H1 (cell line): ENCODE measurements at regions not wholly inside any gene's neighbourhood (a gene's known extent, or its start where the extent isn't known, plus 50 kb on each side); places are given as distances from the start of the nearest gene placed in this dataset.

Experiments used
- CTCF ChIA-PET: fragments of 300-600 bp; sonication (Branson Sonifier 250); formaldehyde crosslinking; loops from one replicate; lab custom pipeline; 2021; ENCODE audit not compliant: partially characterized antibody; lab: Charles Lee
- POLR2A ChIA-PET: fragments of 300-600 bp; sonication (Branson Sonifier 250); formaldehyde crosslinking; loops from one replicate; lab custom pipeline; 2021; ENCODE audit warnings: inconsistent platforms; ENCODE audit not compliant: partially characterized antibody; lab: Charles Lee
- DNase-seq, 2 experiments: peaks; one replicate each; pipeline versions ENCODE4 v3.0.0 to v3.0.0-alpha.2; 2010 to 2022; ENCODE audit warnings: low spot score in 2 of 2, low read depth in 1 of 2, mixed read lengths in 1 of 2
- FAIRE-seq: peaks from 2 replicates; lab custom pipeline; 2011; peaks lifted over from hg19 to GRCh38; lab: Jason Lieb, UNC
- H2AFZ ChIP-seq: 2 replicates; pipeline ENCODE4 v1.8.1; 2012; ENCODE audit warnings: low read length, inconsistent platforms
- H2AK5ac ChIP-seq: 2 replicates; pipeline ENCODE4 v1.6.1; 2013; ENCODE audit warnings: low read depth, low read length
- H2BK120ac ChIP-seq: replicated peaks from 2 replicates; pipeline ENCODE3; 2013; ENCODE audit warnings: low read depth, low read length, inconsistent platforms
- H2BK12ac ChIP-seq: 2 replicates; pipeline ENCODE4 v1.6.1; 2013; ENCODE audit warnings: low read depth, low read length
- H2BK15ac ChIP-seq: 2 replicates; pipeline ENCODE4 v1.6.1; 2013; ENCODE audit warnings: low read length
- H2BK20ac ChIP-seq: 2 replicates; pipeline ENCODE4 v1.6.1; 2013; ENCODE audit warnings: low read length
- H2BK5ac ChIP-seq: 2 replicates; pipeline ENCODE4 v1.6.1; 2013; ENCODE audit warnings: low read depth, low read length
- H3K14ac ChIP-seq: 2 replicates; pipeline ENCODE4 v1.6.1; 2013; ENCODE audit warnings: inconsistent platforms; ENCODE audit not compliant: insufficient read length
- H3K18ac ChIP-seq: 2 replicates; pipeline ENCODE4 v1.6.1; 2013; ENCODE audit warnings: low read length; ENCODE audit errors: extremely low read depth
- H3K23ac ChIP-seq: 2 replicates; pipeline ENCODE4 v1.6.1; 2013; ENCODE audit warnings: inconsistent platforms; ENCODE audit not compliant: insufficient read length
- H3K23me2 ChIP-seq: 2 replicates; pipeline ENCODE4 v1.6.1; 2013; ENCODE audit warnings: low read depth, low read length
- H3K27ac ChIP-seq: 2 replicates; pipeline ENCODE4 v1.6.1; 2011; ENCODE audit warnings: low read depth, low read length, inconsistent platforms
- H3K27me3 ChIP-seq, 4 experiments: replicated peaks in 1 of 4; 1 replicate in 1 of 4; 2 replicates in 3 of 4; pipeline versions ENCODE4 v1.6.1 to v1.8.1; 2011 to 2013; ENCODE audit warnings: low read length in 3 of 4, mild to moderate bottlenecking in 3 of 4, inconsistent platforms in 2 of 4, mixed read lengths in 2 of 4, moderate library complexity in 1 of 4; ENCODE audit not compliant: control insufficient read depth in 3 of 4, insufficient read depth in 3 of 4; ENCODE audit errors: extremely low read depth in 1 of 4
- H3K36me3 ChIP-seq, 4 experiments: 2 replicates each; pipeline versions ENCODE4 v1.6.1 to v1.8.1; 2011 to 2013; ENCODE audit warnings: mild to moderate bottlenecking in 4 of 4, low read length in 3 of 4, moderate library complexity in 2 of 4, control low read depth in 1 of 4, inconsistent platforms in 1 of 4; ENCODE audit not compliant: insufficient read depth in 4 of 4, control insufficient read depth in 2 of 4
- H3K4ac ChIP-seq: replicated peaks from 2 replicates; pipeline ENCODE3; 2013; ENCODE audit warnings: low read length, low read depth, mixed read lengths, inconsistent platforms; ENCODE audit not compliant: insufficient read length
- H3K4me1 ChIP-seq, 4 experiments: replicated peaks in 1 of 4; 1 replicate in 1 of 4; 2 replicates in 3 of 4; pipeline versions ENCODE4 v1.6.1 to v1.8.1; 2011 to 2013; ENCODE audit warnings: low read length in 3 of 4, inconsistent platforms in 2 of 4, mixed read lengths in 1 of 4; ENCODE audit not compliant: insufficient read depth in 4 of 4, control insufficient read depth in 3 of 4
- H3K4me2 ChIP-seq, 2 experiments: 2 replicates each; pipeline versions ENCODE4 v1.6.1 to v1.8.1; 2011 to 2013; ENCODE audit warnings: low read depth in 2 of 2, low read length in 2 of 2, control low read depth in 1 of 2, inconsistent platforms in 1 of 2, mild to moderate bottlenecking in 1 of 2; ENCODE audit not compliant: insufficient read depth in 1 of 2
- H3K4me3 ChIP-seq, 4 experiments: fragments of 200-600, 300-600 bp in 1 of 4; sonication (generic), shearing (Covaris generic), sonication (Bioruptor Twin) in 1 of 4; 2 replicates each; pipeline versions ENCODE4 v1.5.1 to v1.8.1; 2011 to 2016; ENCODE audit warnings: low read length in 4 of 4, low read depth in 3 of 4, control low read depth in 2 of 4, inconsistent platforms in 2 of 4, mild to moderate bottlenecking in 2 of 4, mixed read lengths in 1 of 4, moderate library complexity in 1 of 4; ENCODE audit not compliant: insufficient read depth in 2 of 4; ENCODE audit errors: extremely low read depth in 1 of 4
- H3K56ac ChIP-seq: replicated peaks from 2 replicates; pipeline ENCODE3; 2013; ENCODE audit warnings: low read depth, mild to moderate bottlenecking, mixed read lengths, low read length, inconsistent platforms; ENCODE audit not compliant: insufficient read length
- H3K79me1 ChIP-seq: 2 replicates; pipeline ENCODE4 v1.6.1; 2013; ENCODE audit warnings: low read depth, low read length, control low read depth
- H3K79me2 ChIP-seq, 2 experiments: 2 replicates each; pipeline versions ENCODE4 v1.6.1 to v1.8.1; 2012 to 2013; ENCODE audit warnings: low read length in 2 of 2, mild to moderate bottlenecking in 2 of 2, inconsistent platforms in 1 of 2; ENCODE audit not compliant: insufficient read depth in 2 of 2, control insufficient read depth in 1 of 2
- H3K9ac ChIP-seq, 4 experiments: replicated peaks in 1 of 4; 1 replicate in 1 of 4; 2 replicates in 3 of 4; pipeline versions ENCODE4 v1.6.1 to v1.8.1; 2011 to 2013; ENCODE audit warnings: low read depth in 3 of 4, low read length in 3 of 4, control low read depth in 2 of 4, mild to moderate bottlenecking in 2 of 4, moderate library complexity in 2 of 4, inconsistent platforms in 1 of 4; ENCODE audit errors: extremely low read depth in 1 of 4
- H3K9me3 ChIP-seq, 2 experiments: 2 replicates each; pipeline versions ENCODE4 v1.6.1 to v1.8.1; 2012 to 2013; ENCODE audit warnings: mild to moderate bottlenecking in 2 of 2, moderate library complexity in 2 of 2, control low read depth in 1 of 2, inconsistent platforms in 1 of 2, low read depth in 1 of 2, low read length in 1 of 2, mixed read lengths in 1 of 2; ENCODE audit not compliant: insufficient read depth in 2 of 2
- H4K20me1 ChIP-seq, 2 experiments: replicated peaks in 1 of 2; 2 replicates each; pipeline versions ENCODE3 to v1.8.1; 2011 to 2013; ENCODE audit warnings: inconsistent platforms in 2 of 2, low read length in 2 of 2, mild to moderate bottlenecking in 1 of 2; ENCODE audit not compliant: insufficient read depth in 2 of 2, control insufficient read depth in 1 of 2
- H4K5ac ChIP-seq: 2 replicates; pipeline ENCODE4 v1.6.1; 2013; ENCODE audit warnings: low read length, low read depth, mixed read lengths, inconsistent platforms; ENCODE audit not compliant: insufficient read length
- H4K8ac ChIP-seq: 2 replicates; pipeline ENCODE4 v1.8.0; 2013; ENCODE audit warnings: mild to moderate bottlenecking, moderate library complexity, low read length, inconsistent platforms; ENCODE audit not compliant: insufficient read depth; ENCODE audit errors: extremely low read depth
- H4K91ac ChIP-seq: replicated peaks from 2 replicates; pipeline ENCODE3; 2013; ENCODE audit warnings: low read length, mixed read lengths, inconsistent platforms; ENCODE audit not compliant: insufficient read length
- ASH2L ChIP-seq: fragments of 200-600, 300-600 bp; sonication (generic); IDR thresholded peaks from one replicate; pipeline ENCODE4 v1.7.1; 2017; ENCODE audit warnings: low read length
- BACH1 ChIP-seq: IDR thresholded peaks from 2 replicates; pipeline ENCODE4 v1.6.1; 2012; ENCODE audit warnings: low read length, improper control_type of control experiment
- CHD2 ChIP-seq: IDR thresholded peaks from 2 replicates; pipeline ENCODE4 v1.6.1; 2012; ENCODE audit warnings: low read length, improper control_type of control experiment
- EZH2 ChIP-seq: fragments of 200-600 bp; sonication (generic); IDR thresholded peaks from 2 replicates; pipeline ENCODE4 v1.7.1; 2012; ENCODE audit warnings: low read depth, mild to moderate bottlenecking, moderate library complexity, low read length, inconsistent platforms; ENCODE audit not compliant: severe bottlenecking
- HDAC6 ChIP-seq: IDR thresholded peaks from one replicate; pipeline ENCODE4 v1.7.1; 2012; ENCODE audit warnings: low read depth, mild to moderate bottlenecking, inconsistent platforms, low read length, moderate library complexity
- JUN ChIP-seq: IDR thresholded peaks from 2 replicates; pipeline ENCODE4 v1.6.1; 2011; ENCODE audit warnings: low read depth, mild to moderate bottlenecking, improper control_type of control experiment, low read length
- JUND ChIP-seq: IDR thresholded peaks from 2 replicates; pipeline ENCODE4 v1.6.1; 2011; ENCODE audit warnings: mild to moderate bottlenecking, improper control_type of control experiment, low read length
- KDM1A ChIP-seq: fragments of 200-600, 300-600 bp; sonication (generic); IDR thresholded peaks from 2 replicates; pipeline ENCODE4 v1.7.1; 2016; ENCODE audit warnings: mild to moderate bottlenecking, low read length, borderline replicate concordance
- MAX ChIP-seq: IDR thresholded peaks from 2 replicates; pipeline ENCODE4 v1.6.1; 2012; ENCODE audit warnings: inconsistent platforms
- SIRT6 ChIP-seq: IDR thresholded peaks from one replicate; pipeline ENCODE4 v1.7.1; 2012; ENCODE audit warnings: low read length, inconsistent platforms
- TAF1 ChIP-seq: IDR thresholded peaks from 2 replicates; pipeline ENCODE4 v1.6.1; 2011; ENCODE audit warnings: mild to moderate bottlenecking, low read depth, low read length
- TAF7 ChIP-seq: optimal IDR thresholded peaks from 2 replicates; pipeline ENCODE3; 2011; ENCODE audit warnings: low read depth, mild to moderate bottlenecking, inconsistent platforms, low read length, moderate library complexity, borderline replicate concordance
- TBP ChIP-seq: IDR thresholded peaks from 2 replicates; pipeline ENCODE4 v1.6.1; 2011; ENCODE audit warnings: low read depth, low read length, improper control_type of control experiment
- ZNF274 ChIP-seq: IDR thresholded peaks from 2 replicates; pipeline ENCODE4 v1.7.0; 2012; ENCODE audit warnings: low read length, borderline replicate concordance; ENCODE audit errors: extremely low read depth
- WGBS, 2 experiments: shearing (Covaris generic) in 1 of 2; methylation state at CpG; one replicate each; pipeline versions ENCODE4 v1.1.6 to v1.1.7; 2013 to 2015; ENCODE audit warnings: low lambda C conversion rate in 2 of 2, mixed read lengths in 2 of 2, inconsistent platforms in 1 of 2, low coverage in 1 of 2, missing lambda C conversion rate in 1 of 2; ENCODE audit not compliant: insufficient replicate concordance in 2 of 2, insufficient coverage in 1 of 2, insufficient read length in 1 of 2; ENCODE audit errors: extremely low coverage in 1 of 2, missing lambda C conversion rate in 1 of 2; 5-methylcytosine and 5-hydroxymethylcytosine counted together

GRCh38 chr2:123840574-123840973 lies 184.5 kb upstream of the CNTNAP5 start:
- FAIRE-seq (no peak), DNase-seq (no peak)
- H3K56ac ChIP-seq, result no peak overlapping the region
- H3K36me3 ChIP-seq, result no peaks in the 10 kb centered on the region; a peak in 1 of 8 replicates
- TF ChIP-seq TAF1, result no peak
- no peak for TF ChIP-seq MAX
- no peak for TF ChIP-seq JUND
- TF ChIP-seq EZH2, result no peak
- TF ChIP-seq CHD2, result no peak
- TF ChIP-seq TBP, result no peak
- no peak for TF ChIP-seq JUN
- no peak for TF ChIP-seq ASH2L
- no peak for TF ChIP-seq TAF7
- TF ChIP-seq KDM1A, result no peak
- no peak for TF ChIP-seq HDAC6
- no peak for TF ChIP-seq SIRT6
- TF ChIP-seq ZNF274, result no peak
- no peak for TF ChIP-seq BACH1
- no peak overlapping the region for H3K9ac ChIP-seq
- H3K27me3 ChIP-seq, result no peaks in the 10 kb centered on the region
- H3K79me2 ChIP-seq, result no peaks in the 10 kb centered on the region
- ChIA-PET CTCF (interaction anchor here (0.6 to 1.3 kb wide), 3 partner anchors 16 to 110 kb away, joined by 3 to 4 read pairs (median 4); no protein-coding TSS in a partner anchor), POLR2A (no interaction called here)
- no peaks in the 10 kb centered on the region for H3K23me2 ChIP-seq
- H2BK12ac ChIP-seq, result no peak overlapping the region
- no peak overlapping the region for H4K8ac ChIP-seq
- peak overlapping the region; percentile 58; the same call in 1 of the 2 replicates for H2AFZ ChIP-seq
- no peak overlapping the region for H4K5ac ChIP-seq
- no peak overlapping the region for H2AK5ac ChIP-seq
- no peak overlapping the region for H3K18ac ChIP-seq
- no peak overlapping the region for H3K23ac ChIP-seq
- H4K20me1 ChIP-seq, result no peaks in the 10 kb centered on the region
- H2BK15ac ChIP-seq, result no peak overlapping the region
- 0 out of 4 replicates have a peak, but pooled peaks cover 0 to 10% of the 10 kb centered on the region in 2 experiments for H3K9me3 ChIP-seq
- H3K27ac ChIP-seq, result no peak overlapping the region; the same call in 1 of the 2 replicates
- H3K4me2 ChIP-seq, result no peak overlapping the region
- no peak overlapping the region for H2BK20ac ChIP-seq
- no peaks in the 10 kb centered on the region for H3K79me1 ChIP-seq
- H2BK120ac ChIP-seq, result no peak overlapping the region
- 91% methylated on average over 3 of the region's 3 CpGs; no CpG with 5 or more reads in 1 of the 2 experiments for WGBS, 2 experiments
- H3K4ac ChIP-seq, result no peak overlapping the region
- no peaks in the 10 kb centered on the region for H3K4me1 ChIP-seq
- no peak overlapping the region for H2BK5ac ChIP-seq
- no peak overlapping the region for H3K4me3 ChIP-seq
- no peak overlapping the region for H4K91ac ChIP-seq
- H3K14ac ChIP-seq, result no peak overlapping the region
